ENCODE measurements at regions not wholly inside any gene's neighbourhood (a gene's known extent, or its start where the extent isn't known, plus 50 kb on each side); places are given as distances from the start of the nearest gene placed in this dataset.

- Histone ChIP-seq H4K20me1 (ENCODE audit: insufficient read depth) (no peaks in the 10 kb centered on the region), H3F3A (ENCODE audit: insufficient read depth, low read length, poor library complexity, severe bottlenecking) (no peaks in the 10 kb centered on the region), H3K36me3 (ENCODE audit: insufficient read depth, low read length) (no peaks in the 10 kb centered on the region), H3K4me2 (ENCODE audit: low read length) (no peak overlapping the region), H3K4me3 (ENCODE audit: low read length) (no peak overlapping the region), H3K9ac (ENCODE audit: low read length) (no peak overlapping the region), H3K79me2 (replicated peaks; ENCODE audit: insufficient read depth, low read length) (no peaks in the 10 kb centered on the region), H3K9me2 (ENCODE audit: insufficient read depth, low read length) (no peaks in the 10 kb centered on the region), H2AFZ (ENCODE audit: low read depth, low read length) (no peak overlapping the region), H3K9me3 (ENCODE audit: low read length) (no peaks in the 10 kb centered on the region), H3K27me3 (ENCODE audit: insufficient read depth, low read depth, low read length) (no peaks in the 10 kb centered on the region), H3K27ac (ENCODE audit: low read length) (no peak overlapping the region)
- no peak for TF ChIP-seq EP300 (conservative IDR thresholded peaks at IDR 0.05; ENCODE audit: poor library complexity, severe bottlenecking)
- TF ChIP-seq SMC3 (conservative IDR thresholded peaks at IDR 0.05; ENCODE audit: poor library complexity) = no peak
- no peak for TF ChIP-seq POLR2AphosphoS5 (IDR thresholded peaks at IDR 0.05)
- no peak for TF ChIP-seq REST (IDR thresholded peaks at IDR 0.05; ENCODE audit: borderline replicate concordance)
- TF ChIP-seq RAD21 (conservative IDR thresholded peaks at IDR 0.05) = no peak
- TF ChIP-seq TAF1 (IDR thresholded peaks at IDR 0.05; ENCODE audit: low read depth) = no peak
- TF ChIP-seq CTCF (IDR thresholded peaks at IDR 0.05; ENCODE audit: poor library complexity, severe bottlenecking) = no peak
- no peak for TF ChIP-seq EZH2 (IDR thresholded peaks at IDR 0.05; ENCODE audit: borderline replicate concordance, insufficient read depth, low read length, poor library complexity, severe bottlenecking)
- no peak for TF ChIP-seq MXI1 (conservative IDR thresholded peaks at IDR 0.05; ENCODE audit: poor library complexity, severe bottlenecking)
Measured at GRCh38 chr3:177916461-177916860, 619.8 kb upstream of the KCNMB2 start.

GRCh38 chr3:177917234-177917861 is 618.9 kb upstream of the KCNMB2 start:
- H2AFZ ChIP-seq (ENCODE audit: low read depth, low read length) = no peak overlapping the region
- H3K79me2 ChIP-seq (replicated peaks; ENCODE audit: insufficient read depth, low read length) = no peaks in the 10 kb centered on the region
- H3K36me3 ChIP-seq (ENCODE audit: insufficient read depth, low read length) = no peaks in the 10 kb centered on the region
- H3K27me3 ChIP-seq (ENCODE audit: insufficient read depth, low read depth, low read length) = no peaks in the 10 kb centered on the region
- TF ChIP-seq POLR2AphosphoS5 (IDR thresholded peaks at IDR 0.05) (no peak), CTCF (IDR thresholded peaks at IDR 0.05; ENCODE audit: poor library complexity, severe bottlenecking) (no peak), EZH2 (IDR thresholded peaks at IDR 0.05; ENCODE audit: borderline replicate concordance, insufficient read depth, low read length, poor library complexity, severe bottlenecking) (no peak), REST (IDR thresholded peaks at IDR 0.05; ENCODE audit: borderline replicate concordance) (no peak), EP300 (conservative IDR thresholded peaks at IDR 0.05; ENCODE audit: poor library complexity, severe bottlenecking) (no peak), RAD21 (conservative IDR thresholded peaks at IDR 0.05) (no peak), MXI1 (conservative IDR thresholded peaks at IDR 0.05; ENCODE audit: poor library complexity, severe bottlenecking) (no peak), TAF1 (IDR thresholded peaks at IDR 0.05; ENCODE audit: low read depth) (no peak), SMC3 (conservative IDR thresholded peaks at IDR 0.05; ENCODE audit: poor library complexity) (no peak)
- H3K4me3 ChIP-seq (ENCODE audit: low read length) = no peak overlapping the region
- H4K20me1 ChIP-seq (ENCODE audit: insufficient read depth) = no peaks in the 10 kb centered on the region
- H3F3A ChIP-seq (ENCODE audit: insufficient read depth, low read length, poor library complexity, severe bottlenecking) = no peaks in the 10 kb centered on the region
- no peak overlapping the region for H3K27ac ChIP-seq (ENCODE audit: low read length)
- no peaks in the 10 kb centered on the region for H3K9me2 ChIP-seq (ENCODE audit: insufficient read depth, low read length)
- H3K9me3 ChIP-seq (ENCODE audit: low read length) = no peaks in the 10 kb centered on the region
- H3K4me2 ChIP-seq (ENCODE audit: low read length) = no peak overlapping the region
- H3K9ac ChIP-seq (ENCODE audit: low read length) = no peak overlapping the region

Data from neural cell (in vitro differentiated cells).